GM18907 (cell line): ENCODE measurements at regions not wholly inside any gene's neighbourhood (a gene's known extent, or its start where the extent isn't known, plus 50 kb on each side); places are given as distances from the start of the nearest gene placed in this dataset.

ENCODE experiments used
- ATAC-seq: cut with Tn5 transposase; IDR thresholded peaks from one replicate; pipeline ENCODE4 v1.9.1; 2021; ENCODE audit warnings: mild to moderate bottlenecking, moderate library complexity; ENCODE audit not compliant: unreplicated experiment

DNA sequence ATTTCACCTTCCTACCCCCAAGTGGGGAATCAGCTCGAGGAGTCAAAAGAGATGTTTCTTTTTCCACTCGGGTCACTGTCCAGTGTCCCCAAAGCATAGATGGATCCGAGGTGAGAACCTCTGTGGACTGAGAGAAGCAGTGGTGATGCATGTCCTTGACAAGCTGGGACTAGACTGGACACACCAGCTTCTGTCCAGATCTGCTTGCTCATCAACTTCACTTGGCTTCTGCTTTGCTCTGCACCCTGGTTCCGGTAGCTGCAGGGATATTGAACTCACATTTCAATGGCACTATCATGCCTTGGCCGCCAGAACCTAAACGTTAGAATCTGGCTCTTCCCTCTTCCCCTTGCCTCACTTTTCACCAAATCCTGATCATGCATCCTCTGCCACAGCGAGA is 50.3 kb upstream of the CXCL12 start:
- ATAC-seq: no peak

DNA sequence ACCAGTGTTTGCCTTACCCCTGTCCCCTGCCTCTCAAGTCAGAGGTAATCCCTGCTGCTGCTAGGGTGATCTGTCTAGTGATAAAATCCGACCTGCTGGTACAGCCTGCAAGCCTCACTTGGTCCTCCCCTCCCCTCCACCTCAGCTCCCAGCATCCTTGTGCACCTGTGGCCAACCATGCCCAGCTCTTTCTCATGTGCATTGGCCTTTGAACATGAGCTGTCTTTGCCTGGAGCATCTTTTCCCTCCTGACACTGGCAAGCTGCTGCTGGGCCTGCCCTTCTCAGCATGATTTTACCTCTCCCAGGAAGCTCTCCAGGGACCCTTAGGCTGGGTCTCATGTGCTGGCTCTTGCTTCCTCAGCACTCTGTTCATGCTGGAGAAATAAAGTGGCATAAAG is 51.3 kb upstream of the CXCL12 start:
- ATAC-seq: no peak

DNA sequence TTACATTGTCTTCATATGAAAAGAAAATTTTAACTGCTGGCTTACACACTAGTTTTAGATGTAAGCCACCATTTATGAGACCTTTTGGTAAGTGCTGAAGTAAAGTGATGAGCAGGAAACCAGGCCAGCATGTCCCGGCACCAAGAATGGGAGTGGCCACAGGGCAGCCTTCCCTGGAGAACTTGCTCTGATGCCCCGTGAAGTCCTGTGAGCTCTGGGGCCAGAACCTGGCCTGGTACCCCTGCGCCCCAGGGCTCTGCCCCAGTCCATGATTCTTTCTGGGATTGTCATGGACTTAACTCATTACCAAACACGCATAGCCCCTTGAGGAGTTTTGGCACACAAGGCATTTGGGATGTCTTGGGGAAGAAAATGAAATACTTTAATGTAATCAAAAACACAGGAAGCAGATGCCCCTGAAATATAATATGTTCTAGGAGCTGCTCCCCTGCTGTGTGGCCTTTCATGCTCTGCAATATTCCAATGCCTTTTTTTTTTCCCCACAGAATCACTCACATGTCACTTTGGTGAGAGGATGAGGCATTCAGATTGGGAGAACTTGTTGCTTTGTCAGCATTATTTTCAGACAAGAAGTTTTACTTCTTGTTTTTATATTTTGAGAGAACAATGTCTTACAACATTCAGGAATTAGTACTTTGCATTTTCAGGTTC is 53.1 kb upstream of the CXCL12 start:
- no peak for ATAC-seq

DNA sequence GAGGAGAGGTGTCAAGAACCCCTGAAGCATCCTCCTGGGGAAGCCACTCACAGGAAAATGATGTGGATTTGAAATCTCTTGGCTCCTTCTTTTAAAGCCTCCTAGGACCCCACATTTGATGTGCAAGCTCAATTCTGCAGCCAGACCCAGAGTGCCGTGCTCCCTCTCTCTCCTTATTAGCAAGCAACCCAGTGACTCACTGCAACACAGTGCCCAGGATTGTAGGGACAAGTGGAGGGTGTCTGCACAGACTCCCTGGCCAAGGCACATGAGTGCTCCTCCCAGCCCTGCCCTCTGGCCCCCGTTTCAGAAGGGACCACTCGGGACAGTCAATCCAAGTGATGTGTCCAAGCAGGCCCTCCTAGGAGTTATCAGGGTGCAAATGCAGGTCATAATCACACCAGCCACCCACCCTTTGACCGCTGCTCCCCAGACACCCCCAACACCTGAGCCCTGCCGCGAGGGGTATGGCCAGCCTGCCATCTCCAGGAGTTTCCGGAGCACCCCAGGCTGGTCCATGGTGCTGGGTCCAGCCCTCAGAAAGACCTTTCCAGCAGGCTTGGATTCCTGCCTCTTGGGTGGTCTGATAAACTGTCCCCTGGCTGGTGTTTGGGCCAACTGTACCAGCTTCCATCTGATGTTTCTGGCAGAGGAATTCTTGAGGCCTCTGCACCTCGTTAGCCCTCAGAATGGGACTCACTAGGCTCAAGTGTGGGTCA is 54.5 kb upstream of the CXCL12 start:
- no peak for ATAC-seq

DNA sequence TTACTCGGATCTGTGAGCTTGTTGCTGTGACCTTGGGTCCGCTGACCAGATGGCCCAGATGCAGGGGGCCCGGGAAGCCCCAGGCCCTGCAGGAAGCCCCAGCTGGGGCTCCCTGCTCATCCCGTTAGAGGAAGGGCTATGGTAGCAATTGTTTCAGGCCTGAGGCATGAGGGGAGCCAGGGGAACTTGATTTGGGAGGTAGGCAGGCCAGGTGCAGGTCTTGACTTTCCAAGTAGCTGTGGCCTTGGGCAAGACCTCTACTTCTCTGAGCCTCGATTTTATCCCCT is 55.0 kb upstream of the CXCL12 start:
- ATAC-seq: no peak

DNA sequence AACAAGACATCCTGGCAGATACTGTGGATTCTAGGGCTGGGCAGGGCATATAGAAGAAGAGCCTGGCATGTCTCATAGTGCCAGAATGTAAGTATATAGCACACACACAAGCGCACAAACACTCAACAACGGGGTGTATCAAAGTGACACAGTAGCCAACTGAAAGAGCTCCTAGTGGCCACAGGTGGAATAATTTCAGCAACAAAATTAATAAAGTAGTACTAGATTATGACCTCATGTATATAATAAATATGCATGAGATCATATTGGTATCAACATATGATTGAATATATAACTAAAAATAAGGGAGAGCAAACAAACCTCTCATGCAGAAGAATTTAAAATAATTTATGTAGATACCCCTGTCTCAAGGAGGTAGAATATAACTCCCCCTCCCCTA is 72.4 kb upstream of the CXCL12 start:
- no peak for ATAC-seq

DNA sequence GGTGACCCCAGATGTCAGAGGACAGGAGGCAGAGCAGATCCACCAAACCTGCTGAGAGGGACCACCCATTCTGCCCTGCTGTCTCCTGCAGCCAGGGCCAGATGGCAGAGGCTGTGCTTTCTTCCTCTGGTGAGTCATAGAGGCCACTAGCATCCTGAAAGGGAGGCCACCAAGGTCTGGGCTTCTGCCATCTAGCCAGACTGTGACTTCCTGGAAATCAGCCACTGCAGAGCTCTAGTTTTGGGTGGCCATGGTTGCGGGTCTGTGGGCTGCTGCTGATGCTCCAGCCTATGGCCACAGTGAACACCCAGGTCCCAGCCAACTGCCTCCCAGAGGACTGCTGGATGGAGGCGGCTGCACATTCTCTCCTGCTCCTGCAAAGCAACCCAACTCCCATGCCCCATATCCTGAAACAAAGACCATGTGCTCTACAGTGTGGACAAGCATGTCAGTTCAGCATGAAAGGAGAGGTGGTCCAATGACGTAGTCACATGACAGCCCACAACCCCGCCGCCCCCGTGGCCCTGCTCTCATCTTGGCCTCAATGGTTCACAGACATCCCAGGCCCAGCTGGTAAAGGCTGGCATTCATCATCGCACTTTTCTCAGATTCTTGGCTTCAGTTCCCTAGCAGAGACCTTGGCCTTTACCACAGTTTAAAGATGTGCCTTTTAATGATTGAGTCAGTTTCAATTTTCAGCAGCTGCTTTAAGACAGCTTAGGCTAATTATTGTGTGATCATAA is 73.9 kb upstream of the CXCL12 start:
- ATAC-seq: no peak

DNA sequence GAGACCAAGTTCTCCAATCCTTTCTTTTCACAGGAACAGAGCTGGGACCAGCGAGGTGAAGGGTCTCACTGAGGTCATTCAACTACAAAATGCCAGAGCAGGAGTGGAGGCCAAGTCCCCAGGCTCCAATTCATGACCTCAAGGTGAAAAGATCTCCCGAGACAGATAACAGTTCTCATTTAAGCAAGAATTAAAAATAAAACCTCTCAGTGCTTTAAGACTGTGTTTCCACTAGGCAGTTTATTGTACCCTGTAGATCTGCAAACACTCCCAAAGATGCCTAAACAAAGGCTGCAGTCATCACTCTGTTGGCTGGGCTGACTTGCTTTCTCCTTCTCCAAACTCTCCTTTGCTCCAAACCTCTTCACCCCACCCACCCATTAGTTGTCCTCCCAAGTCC is 74.8 kb upstream of the CXCL12 start:
- no peak for ATAC-seq

DNA sequence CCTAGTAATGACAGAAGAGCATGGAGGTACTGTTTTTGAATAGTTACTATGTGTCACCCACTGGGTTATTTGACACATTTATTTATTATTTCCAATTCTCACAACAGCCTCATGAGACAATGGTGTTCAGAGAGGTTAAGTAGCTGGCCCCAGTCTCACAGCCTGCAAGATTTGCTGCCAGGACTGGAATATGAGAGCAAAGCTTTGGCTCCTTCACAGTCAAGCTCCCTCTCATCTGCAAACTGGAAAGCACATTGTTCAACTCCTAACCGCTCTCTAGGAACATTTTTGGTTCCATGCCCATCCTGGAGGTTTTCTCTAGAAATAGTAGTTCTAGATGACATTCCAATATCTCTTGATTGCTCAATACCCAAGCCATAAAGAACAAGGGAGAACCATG is 75.5 kb upstream of the CXCL12 start:
- no peak for ATAC-seq

DNA sequence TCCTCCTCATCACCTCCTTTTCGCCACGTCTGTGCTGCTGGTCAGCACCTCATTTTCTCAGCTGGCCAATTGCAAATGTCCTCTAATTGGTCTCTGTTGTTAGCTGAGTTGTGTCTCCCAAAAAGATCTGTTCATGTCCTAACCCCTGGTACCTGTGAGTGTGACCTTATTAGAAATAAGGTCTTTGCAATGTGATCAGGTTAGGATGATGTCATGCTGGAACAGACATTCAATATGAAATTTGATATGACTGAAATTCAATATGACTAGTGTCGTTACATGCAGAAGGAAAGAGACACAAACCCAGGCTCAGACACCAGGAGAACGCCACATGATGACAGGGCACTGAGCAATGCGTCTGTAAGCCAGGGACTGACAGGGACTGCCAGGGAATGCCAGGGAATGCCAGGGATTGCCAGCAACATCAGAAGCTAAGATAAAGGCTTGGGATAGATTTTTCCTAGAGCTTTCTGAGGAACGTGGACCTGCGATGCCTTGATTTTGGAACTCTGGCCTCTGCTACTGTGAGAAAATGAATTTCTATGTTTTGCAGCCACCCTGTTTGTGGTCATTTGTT is 77.5 kb upstream of the CXCL12 start:
- no peak for ATAC-seq

DNA sequence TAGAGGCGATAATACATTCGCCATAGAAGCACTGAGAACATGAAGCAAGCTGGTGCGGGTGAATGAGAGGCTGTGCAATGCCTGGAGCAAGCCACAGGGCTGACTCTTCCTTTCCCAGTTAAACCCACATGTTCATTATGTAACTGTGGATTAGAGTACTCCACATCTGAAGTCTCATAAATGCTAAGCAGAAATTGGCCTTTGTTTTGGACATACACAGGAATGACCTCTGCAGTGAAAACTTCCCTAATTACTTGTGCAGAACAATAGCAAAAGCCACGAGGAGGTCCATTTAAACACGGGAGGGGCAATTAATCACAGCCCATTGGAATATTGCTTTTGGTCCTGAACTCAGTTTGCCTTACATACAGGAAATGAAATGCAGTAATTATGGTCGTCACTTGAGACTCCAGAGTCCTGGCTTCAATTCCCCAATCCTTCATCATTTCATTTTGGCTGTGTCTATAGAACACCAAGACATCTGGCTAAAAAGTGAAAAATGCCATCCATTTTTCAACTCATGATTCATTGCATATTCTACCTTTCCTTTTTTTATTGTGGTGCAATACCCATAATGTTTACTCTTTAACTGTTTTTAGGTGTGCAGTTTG is 78.7 kb upstream of the CXCL12 start:
- ATAC-seq: no peak

DNA sequence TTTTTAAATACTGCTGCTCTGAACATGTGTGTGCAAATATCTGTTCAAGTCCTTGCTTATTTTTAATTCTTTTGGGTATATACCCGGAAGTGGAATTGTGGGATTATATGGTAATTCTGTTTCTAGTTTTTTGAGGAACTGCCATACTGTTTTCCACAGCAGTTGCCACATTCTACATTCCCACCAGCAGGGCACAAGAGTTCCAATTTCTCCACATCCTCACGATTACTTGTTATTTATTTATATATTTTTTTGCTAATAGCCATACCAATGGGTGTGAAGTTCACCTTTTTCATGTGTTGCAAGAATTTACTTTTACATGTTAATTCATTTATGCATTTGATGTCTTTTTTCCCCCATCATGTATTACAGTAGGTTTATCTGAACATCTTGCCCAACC is 79.6 kb upstream of the CXCL12 start:
- no peak for ATAC-seq

DNA sequence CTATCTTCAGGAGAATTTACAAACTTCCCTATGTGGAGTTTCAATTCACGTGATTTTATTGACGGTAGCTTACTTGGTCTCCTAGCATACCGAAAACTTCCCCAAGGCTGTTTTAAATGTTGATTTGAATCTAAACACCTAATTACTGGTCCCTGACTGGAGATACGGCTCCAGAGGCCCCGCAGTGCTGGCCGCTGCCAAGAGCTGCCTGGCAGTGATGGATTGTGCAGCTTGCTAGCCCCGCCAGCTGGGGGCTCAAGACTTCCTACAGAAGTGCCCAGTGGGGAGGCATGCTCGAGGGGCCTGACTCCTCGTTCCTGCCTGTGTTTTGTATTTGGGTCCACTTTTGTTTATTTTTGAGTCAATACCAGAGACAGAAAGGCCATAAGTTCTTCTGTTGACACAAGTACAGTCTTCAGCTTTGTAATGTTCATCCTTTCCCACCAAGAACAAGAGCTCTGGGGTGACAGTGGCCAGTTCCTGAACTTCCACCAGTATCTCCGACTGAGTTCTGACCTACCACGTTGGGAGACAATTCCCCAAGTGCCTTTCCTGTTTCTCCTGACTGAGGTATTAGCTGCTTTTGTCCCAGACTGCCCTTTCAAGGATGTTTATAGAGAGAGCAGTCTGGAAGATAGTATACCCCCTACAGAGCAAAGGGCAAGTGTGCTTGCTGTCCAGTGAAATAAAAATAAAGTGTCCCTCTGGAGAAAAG is 80.7 kb upstream of the CXCL12 start:
- ATAC-seq: no peak

DNA sequence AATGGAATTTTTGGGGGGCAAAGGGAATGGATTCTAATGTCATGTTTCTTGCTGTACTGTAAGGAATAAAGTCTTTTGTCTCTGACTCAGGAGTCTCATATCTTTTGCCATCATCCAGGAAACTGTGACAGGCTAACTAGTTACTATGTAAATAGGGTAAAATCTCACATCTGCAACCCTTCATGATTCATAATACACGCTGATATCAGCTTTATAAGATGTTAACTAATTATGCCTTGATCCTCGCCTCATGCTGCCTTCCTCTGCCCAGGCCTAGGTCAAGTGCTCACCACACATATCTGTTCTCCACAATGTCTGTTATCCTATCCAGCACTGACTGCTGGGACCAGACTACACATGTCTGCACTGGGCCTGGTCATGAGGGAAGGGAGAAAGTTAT is 81.3 kb upstream of the CXCL12 start:
- no peak for ATAC-seq

DNA sequence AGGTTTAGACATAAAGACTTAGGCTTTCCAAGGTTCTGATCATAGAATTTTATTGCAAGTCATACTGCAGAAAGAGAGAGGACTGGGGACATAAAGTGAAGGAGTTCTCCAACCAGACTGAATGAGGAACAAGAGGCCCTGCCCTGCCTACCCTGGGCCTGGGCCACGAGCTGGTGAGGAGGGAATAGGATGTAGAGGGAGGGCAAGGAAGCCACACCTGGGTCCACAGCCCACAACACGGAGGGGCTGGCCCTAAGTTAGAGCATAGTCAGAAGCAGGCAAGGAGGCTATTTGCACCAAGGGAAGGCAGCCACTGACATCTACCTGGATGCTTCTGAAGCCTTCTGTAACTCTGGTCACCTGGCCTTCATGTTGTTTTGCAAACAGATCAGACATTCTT is 82.2 kb upstream of the CXCL12 start:
- no peak for ATAC-seq

DNA sequence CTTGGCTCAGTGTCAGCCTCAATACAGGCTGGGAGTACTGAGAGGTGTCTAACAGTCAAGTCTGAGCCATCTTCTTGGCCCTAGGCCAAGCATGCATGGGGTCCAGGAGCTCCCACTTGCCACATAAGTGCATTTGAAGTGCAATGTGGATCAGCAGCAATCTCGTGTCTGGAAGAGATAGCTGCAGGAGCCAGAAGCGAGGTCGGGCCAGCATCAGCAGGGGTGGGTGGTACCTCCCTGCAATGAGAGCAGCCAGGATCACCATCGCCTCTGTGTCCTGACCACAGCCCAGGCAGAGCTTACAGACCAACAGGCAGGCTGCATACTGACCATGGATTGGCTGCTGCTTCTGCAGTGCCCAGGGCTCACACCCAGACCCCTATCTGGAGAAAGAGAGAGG is 83.0 kb upstream of the CXCL12 start:
- ATAC-seq: no peak

DNA sequence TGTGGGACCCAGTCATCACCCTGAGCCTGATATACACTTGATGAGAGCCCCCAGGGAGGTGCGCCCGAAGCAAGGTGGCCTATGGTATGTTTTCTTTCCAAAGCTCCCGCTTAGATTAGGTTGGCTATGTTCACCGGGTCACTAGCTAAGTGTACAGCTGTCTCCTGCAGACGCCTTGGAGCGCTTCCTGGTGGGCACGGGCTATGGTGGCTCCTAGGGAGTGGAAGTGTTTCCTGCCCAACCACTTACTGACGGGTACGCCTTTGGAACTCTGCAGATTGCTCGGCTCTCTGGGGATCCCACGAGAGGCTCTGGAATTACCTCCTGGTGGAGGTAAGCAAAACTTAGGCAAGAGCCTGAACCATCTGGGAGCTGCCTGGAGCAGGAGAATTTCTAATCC is 83.6 kb upstream of the CXCL12 start:
- ATAC-seq: no peak

DNA sequence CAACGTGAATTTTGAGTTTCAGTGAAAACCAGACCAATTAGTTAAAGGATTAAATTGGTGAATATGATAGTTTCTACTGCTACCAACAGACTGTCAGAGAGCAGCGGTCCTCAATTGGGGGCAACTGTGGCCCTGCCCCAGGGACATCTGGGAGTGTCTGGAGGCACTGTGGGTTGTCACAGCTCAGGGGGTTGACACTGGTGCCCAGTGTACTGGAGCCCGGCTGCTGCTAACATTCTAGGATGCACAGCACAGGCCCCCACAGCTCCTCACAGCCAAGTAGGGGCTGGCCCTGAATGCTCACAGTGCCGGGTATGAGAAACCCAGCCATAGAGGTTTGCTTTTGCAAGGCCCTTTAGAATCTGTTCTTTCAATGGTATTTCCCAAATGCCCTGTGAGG is 84.1 kb upstream of the CXCL12 start:
- no peak for ATAC-seq

DNA sequence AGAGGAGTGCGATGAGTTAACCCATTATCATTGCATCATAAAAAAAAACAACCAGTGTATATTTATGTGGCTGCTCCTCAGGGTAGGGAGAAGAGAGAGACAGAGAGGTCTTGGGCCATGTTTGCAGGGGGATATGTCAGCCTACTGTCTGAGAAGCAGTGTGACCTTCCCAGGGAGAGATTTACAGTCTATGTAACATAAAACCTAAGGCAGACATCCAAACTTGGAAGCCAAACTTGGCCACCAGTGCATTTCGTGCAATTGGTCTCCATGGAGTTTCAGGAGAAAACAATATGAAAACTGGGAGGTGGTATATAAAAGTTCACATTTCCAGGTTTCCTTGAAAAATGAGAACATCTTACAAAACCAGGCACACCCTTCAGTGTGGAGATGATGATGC is 85.9 kb upstream of the CXCL12 start:
- no peak for ATAC-seq

DNA sequence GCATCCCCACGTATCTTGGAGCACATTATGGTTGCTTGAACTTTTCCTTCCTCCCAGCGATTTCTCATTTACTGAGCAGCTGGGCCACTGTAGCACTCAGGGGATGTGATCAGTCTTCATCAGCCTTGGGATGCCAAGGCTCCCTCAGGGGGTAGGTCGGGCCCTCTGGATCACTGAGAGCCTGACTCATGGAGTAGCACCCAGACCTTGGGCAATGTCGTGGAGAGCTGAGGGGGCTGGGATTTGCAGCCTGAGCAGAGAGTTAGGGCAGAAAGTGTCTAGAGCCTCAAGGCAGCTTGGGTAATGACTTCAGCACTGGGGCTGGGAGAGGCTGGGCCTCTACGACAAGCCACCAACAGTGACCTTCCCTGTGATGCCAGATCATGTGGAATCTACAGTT is 86.5 kb upstream of the CXCL12 start:
- no peak for ATAC-seq

DNA sequence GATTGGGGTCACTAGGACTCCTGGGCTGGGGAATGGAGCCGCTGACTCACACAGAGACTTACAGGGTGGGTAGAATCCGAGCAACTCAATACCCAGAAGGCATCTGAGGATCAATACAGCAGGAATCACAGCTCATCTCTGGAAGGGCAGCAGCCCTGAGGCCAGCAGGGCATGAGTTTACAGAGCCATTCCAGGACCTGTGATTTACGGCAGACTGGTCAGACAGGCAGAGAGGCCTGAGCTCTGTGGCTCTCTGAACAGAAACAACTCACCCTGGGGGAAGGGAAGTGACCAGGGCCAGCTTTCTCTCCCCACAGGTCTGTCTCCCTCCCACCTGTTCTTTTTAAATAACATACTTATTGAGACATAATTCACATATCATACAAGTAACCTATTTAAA is 88.2 kb upstream of the CXCL12 start:
- ATAC-seq: no peak
